Dendritic cell treated with granulocyte-macrophage colony-stimulating factor and Interleukin-4, amounts not matched to agents 40 ng/mL and 50 ng/mL, for 4 days (primary cell): ENCODE measurements at regions not wholly inside any gene's neighbourhood (a gene's known extent, or its start where the extent isn't known, plus 50 kb on each side); places are given as distances from the start of the nearest gene placed in this dataset.
"Not testable (repeated sequence)": the region's sequence is repeated elsewhere in the genome, so short reads cannot be mapped to it uniquely, and the experiment has no call there.

Source experiments
- H3K27ac Mint-ChIP-seq: one replicate; pipeline ENCODE4 v1.8.0; 2022; ENCODE audit warnings: mild to moderate bottlenecking, mixed read lengths
- H3K27me3 Mint-ChIP-seq: one replicate; pipeline ENCODE4 v1.8.0; 2022; ENCODE audit warnings: mild to moderate bottlenecking, mixed read lengths
- H3K36me3 Mint-ChIP-seq: one replicate; pipeline ENCODE4 v1.8.0; 2022; ENCODE audit warnings: low read depth, mixed read lengths
- H3K4me1 Mint-ChIP-seq: one replicate; pipeline ENCODE4 v1.8.0; 2022; ENCODE audit warnings: low read depth, mixed read lengths
- H3K4me3 Mint-ChIP-seq: one replicate; pipeline ENCODE4 v1.8.0; 2022; ENCODE audit warnings: mild to moderate bottlenecking, moderate library complexity, mixed read lengths
- H3K9me3 Mint-ChIP-seq: one replicate; pipeline ENCODE4 v1.8.0; 2022; ENCODE audit warnings: mixed read lengths
- intact Hi-C: fragments of 100-400 bp; cut with micrococcal nuclease; formaldehyde crosslinking; loops from one replicate; pipeline ENCODE4 v1.15.0; 2022

DNA sequence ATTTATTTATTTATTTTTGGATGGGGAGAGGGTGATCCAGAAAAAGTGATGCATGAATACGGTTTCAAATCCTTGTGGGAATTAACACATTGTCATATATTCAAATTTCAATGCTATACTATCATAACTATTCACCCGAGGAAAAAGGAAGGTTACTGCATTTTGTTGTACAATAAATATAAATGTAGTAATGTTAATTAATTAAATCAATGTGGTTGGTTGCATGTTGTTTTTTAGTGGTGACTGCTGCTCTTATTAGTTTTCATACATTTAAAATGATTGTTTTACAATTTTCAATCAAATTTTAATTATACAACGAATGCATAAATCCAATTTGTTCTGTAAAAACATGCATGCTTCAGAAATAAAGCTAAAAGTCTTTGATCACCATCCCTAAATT is 180.5 kb downstream of the ZFP64 start:
- Mint-ChIP-seq H3K4me1 (no peaks in the 10 kb centered on the region), H3K9me3 (peaks cover 10% of the 10 kb centered on the region), H3K27ac (no peak overlapping the region), H3K27me3 (no peaks in the 10 kb centered on the region), H3K36me3 (no peaks in the 10 kb centered on the region), H3K4me3 (no peak overlapping the region)
- intact Hi-C loops = no loop called here

DNA sequence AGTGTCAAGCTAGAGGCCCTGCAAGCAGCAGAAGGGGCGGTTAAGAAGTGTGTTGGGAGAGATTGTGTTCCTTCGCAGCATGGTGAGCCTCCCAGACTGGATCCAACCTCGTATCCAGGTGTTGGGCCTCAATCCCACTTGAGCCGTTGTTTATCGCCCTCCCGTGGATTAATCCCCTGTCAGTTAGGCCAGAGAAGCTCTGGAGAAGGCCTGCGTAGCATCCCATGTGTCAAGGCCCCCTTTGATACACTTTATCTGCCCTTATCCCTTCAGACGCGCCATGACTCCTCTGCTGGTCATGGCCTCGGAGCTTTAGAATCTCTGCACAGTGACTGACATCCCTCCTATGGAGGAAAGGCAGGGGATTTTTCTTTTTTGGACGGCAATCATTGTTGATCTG is 181.0 kb downstream of the ZFP64 start:
- no peak overlapping the region for H3K27ac Mint-ChIP-seq
- H3K4me1 Mint-ChIP-seq = peaks cover under 1% of the 10 kb centered on the region
- H3K9me3 Mint-ChIP-seq = peaks cover 10% of the 10 kb centered on the region
- no peaks in the 10 kb centered on the region for H3K27me3 Mint-ChIP-seq
- H3K36me3 Mint-ChIP-seq = no peaks in the 10 kb centered on the region
- intact Hi-C loops = no loop called here
- no peak overlapping the region for H3K4me3 Mint-ChIP-seq

DNA sequence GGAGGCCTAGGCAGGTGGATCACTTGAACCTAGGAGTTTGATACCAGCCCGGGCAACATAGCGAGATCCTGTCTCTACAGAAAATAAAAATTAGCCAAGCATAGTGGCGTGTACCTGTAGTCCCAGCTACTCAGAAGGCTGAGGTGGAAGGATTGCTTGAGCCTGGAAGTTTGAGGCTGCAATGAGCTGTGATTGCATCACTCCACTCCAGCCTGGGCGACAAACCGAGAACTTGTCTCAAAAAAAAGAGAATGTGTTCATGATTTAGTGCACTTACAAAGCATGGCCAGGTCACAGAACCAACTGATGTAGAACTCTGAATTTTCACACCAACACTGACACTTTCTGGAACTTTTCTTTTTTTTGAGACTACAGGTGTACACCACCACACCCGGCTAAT is 182.7 kb downstream of the ZFP64 start:
- no peak overlapping the region for H3K4me3 Mint-ChIP-seq

DNA sequence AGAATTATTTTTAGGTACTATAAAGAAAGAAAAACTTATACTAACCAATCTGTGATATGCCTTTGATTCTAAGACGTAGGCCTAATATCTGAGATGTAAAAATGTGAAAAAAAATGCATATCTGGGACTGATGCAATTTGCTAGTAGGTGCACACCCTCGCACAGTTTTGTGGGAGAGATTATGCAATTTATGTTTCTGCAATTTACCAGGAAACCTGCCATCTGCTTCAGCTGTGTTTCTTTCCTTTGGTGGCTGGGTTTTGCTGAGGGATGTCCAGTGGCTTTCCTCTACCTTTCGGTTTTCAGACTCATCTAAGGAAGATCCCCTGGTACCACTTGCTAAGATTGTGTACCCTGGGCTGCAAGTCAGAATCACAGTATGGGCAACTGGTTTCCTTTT is 186.9 kb downstream of the ZFP64 start:
- Mint-ChIP-seq H3K9me3 (no peaks in the 10 kb centered on the region), H3K27ac (no peak overlapping the region), H3K27me3 (no peaks in the 10 kb centered on the region), H3K4me3 (no peak overlapping the region), H3K36me3 (no peaks in the 10 kb centered on the region), H3K4me1 (peaks cover 9% of the 10 kb centered on the region)
- intact Hi-C loops = no loop called here

More for the DNA sequence above, 182.7 kb downstream of the ZFP64 start:
- Mint-ChIP-seq H3K27me3 (no peaks in the 10 kb centered on the region), H3K4me1 (peaks cover 9% of the 10 kb centered on the region), H3K27ac (no peak overlapping the region), H3K36me3 (no peaks in the 10 kb centered on the region), H3K9me3 (peaks cover 10% of the 10 kb centered on the region)
- intact Hi-C loops = no loop called here

DNA sequence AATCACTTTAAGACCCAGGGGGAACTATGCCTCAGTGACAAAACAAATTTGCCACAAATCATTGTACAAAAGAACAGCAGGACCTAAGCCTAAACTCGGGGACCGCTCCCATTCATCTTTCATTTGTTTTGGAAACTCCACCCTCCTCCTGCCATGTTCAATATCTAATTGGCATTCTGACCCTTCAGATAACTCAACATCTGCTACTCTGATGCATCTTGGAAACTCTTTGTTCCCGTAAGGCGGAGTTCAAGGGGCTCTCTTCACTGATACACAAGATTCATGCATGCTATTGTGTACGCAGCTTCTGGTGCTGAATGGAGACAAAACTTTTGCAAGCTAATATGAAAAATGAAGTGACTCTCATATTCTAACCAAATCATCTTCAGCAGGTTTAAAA is 187.6 kb downstream of the ZFP64 start:
- no peak overlapping the region for H3K4me3 Mint-ChIP-seq
- intact Hi-C loops = no loop called here
- H3K27ac Mint-ChIP-seq = no peak overlapping the region
- no peaks in the 10 kb centered on the region for H3K27me3 Mint-ChIP-seq
- no peaks in the 10 kb centered on the region for H3K9me3 Mint-ChIP-seq
- no peaks in the 10 kb centered on the region for H3K36me3 Mint-ChIP-seq
- H3K4me1 Mint-ChIP-seq = peaks cover 9% of the 10 kb centered on the region

DNA sequence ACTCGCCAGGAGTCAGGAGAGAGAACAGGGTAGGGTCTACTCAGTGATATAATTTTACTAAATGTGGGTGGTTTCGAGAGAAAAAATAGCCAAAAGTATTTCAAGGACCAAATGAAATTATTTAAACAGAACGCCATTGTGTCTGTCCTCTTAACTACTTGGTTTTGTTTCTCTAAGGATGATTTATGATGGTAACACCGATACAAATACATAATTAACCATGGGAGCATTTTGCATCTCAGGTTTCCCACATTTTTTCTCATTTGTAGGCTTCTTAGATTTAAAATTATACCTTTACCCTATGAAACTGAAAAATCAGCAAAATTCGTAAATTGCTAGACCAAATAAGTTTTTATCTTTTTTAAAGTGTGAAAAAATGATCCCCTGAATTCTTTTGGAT is 188.2 kb downstream of the ZFP64 start:
- Mint-ChIP-seq H3K4me1 (peaks cover 9% of the 10 kb centered on the region), H3K27ac (no peak overlapping the region), H3K4me3 (no peak overlapping the region), H3K9me3 (peaks cover 2% of the 10 kb centered on the region), H3K36me3 (no peaks in the 10 kb centered on the region), H3K27me3 (no peaks in the 10 kb centered on the region)
- intact Hi-C loops = no loop called here

DNA sequence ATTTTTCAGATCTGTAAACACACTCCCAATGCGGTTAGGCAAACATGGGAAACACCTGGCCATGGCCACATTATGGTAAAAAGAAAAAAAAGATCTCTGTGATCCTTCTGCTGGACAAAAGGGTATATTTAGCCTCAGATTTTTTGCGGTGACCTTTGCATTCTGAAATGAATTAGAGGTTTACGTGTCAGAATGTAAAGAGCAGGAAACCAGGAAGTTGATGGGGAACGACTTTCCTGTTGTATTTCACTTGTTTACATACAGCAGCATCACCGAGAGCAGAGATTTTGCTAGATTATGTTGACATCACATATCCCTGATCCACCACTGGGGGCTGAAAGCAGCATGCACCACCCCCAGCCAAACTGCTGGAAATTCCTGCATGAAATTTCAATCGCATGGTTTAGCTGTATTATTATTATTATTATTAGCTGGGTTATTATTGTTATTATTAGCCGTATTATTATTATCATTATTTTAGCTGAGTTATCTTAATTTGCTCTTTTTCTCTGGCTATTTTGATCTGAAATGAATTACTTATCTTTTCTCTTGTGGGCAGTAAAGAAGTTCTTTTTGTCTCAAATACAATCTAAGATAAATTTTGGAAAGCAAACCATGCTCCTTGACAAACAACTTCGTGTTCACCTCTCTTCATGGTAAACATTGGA is 189.4 kb downstream of the ZFP64 start:
- peaks cover 18% of the 10 kb centered on the region for H3K4me1 Mint-ChIP-seq
- H3K9me3 Mint-ChIP-seq = peaks cover 8% of the 10 kb centered on the region
- intact Hi-C loops = no loop called here
- no peaks in the 10 kb centered on the region for H3K27me3 Mint-ChIP-seq
- no peak overlapping the region for H3K4me3 Mint-ChIP-seq
- no peaks in the 10 kb centered on the region for H3K36me3 Mint-ChIP-seq
- no peak overlapping the region for H3K27ac Mint-ChIP-seq

DNA sequence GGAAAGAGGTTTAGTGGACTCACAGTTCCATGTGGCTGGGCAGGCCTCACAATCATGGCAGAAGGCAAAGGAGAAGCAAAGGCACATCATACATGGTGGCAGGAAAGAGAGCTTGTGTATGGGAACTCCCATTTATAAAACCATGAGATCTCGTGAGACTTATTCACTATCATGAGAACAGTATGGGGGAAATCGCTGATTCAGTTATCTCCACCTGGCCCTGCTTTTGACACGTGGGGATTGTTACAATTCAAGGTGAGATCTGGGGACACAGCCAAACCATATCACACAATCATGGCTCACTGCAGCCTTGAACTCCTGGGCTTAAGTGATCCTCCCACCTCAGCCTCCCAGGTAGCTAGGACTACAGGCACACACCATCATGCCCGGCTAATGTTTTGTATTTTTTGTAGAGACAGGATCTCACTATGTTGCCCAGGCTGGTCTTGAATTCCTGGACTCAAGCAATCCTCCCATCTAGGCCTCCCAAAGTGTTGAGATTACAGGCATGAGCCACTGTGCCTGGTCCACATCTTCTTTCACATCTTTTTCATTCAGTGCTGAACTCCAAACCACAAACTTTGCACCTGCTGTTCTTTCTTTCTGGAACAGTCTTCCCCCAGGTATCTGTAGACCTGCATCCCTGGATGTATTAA is 194.2 kb downstream of the ZFP64 start:
- H3K4me3 Mint-ChIP-seq, H3K9me3 Mint-ChIP-seq, H3K4me1 Mint-ChIP-seq, H3K27ac Mint-ChIP-seq, intact Hi-C loops, H3K27me3 Mint-ChIP-seq, H3K36me3 Mint-ChIP-seq: not testable (repeated sequence)

DNA sequence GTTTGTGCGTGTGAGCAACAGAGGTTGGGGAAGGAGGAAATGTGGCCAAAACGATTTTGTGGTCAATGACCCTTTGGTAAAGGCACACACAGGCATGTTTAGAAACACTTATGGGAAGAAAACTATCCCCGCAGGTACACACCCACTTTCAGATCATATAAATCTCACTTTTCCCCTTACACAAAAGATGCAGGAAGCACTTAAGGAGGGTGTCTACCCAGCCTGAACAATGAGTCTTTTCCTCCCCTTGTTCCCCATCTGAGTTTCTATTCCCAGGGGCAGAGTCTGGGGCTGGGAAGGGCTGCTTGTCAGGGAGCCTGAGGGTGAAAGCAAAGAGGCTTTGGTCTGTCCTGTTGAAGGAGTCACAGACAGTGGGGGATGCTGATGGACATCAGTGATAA is 193.2 kb upstream of the SALL4 start:
- no peaks in the 10 kb centered on the region for H3K36me3 Mint-ChIP-seq
- H3K27ac Mint-ChIP-seq = no peak overlapping the region
- intact Hi-C loops = no loop called here
- H3K4me1 Mint-ChIP-seq = peaks cover 8% of the 10 kb centered on the region
- H3K27me3 Mint-ChIP-seq = no peaks in the 10 kb centered on the region
- peaks cover 8% of the 10 kb centered on the region for H3K9me3 Mint-ChIP-seq
- H3K4me3 Mint-ChIP-seq = no peak overlapping the region

DNA sequence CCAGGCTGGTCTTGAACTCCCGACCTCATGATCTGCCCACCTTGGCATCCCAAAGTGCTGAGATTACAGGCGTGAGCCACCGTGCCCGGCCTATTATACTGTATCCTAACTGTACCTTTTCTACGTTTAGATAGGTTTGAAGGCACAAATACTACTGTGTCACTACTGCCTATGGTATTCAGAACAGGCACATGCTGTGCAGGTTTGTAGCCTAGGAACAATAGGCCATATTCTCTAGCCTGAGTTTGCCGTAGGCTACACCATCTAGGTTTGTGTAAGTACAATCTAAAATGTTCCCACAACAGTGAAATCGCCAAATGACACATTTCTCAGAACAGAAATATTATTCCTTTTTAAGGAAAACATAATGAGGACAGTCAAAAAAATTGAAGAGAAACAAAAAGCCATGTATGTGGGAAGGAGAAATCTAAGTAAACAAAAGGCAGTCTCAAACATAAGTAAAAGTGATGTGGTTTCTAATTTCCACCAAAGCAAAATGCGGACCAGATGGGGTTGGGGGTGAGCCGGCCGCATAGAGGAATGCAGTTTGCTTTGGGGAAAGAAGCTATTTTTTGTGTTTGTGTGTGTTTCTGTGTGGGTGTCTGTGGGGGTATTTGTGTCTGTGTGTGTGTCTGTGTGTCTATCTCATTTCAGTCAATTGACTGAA is 192.6 kb upstream of the SALL4 start:
- H3K27ac Mint-ChIP-seq = no peak overlapping the region
- H3K36me3 Mint-ChIP-seq = no peaks in the 10 kb centered on the region
- H3K4me1 Mint-ChIP-seq = peaks cover 8% of the 10 kb centered on the region
- peaks cover 8% of the 10 kb centered on the region for H3K9me3 Mint-ChIP-seq
- no peaks in the 10 kb centered on the region for H3K27me3 Mint-ChIP-seq
- intact Hi-C loops = no loop called here
- no peak overlapping the region for H3K4me3 Mint-ChIP-seq

DNA sequence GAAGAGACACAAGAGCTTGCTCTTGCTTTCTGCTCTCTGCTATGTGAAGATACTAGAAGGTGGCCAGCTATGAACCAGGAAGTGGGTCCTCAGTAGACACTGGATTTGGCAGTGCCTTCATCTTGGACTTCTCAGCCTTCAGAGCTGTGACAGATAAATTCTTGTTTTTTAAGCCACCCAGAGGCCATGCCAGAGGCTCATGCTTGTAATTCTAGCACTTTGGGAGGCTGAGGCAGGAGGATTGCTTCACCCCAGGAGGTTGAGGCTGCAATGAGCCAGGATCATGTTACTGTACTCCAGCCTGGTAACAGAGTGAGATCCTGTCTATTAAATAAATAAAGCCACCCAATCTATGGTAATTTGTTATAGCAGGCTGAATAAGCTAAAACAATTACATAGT is 185.5 kb upstream of the SALL4 start:
- Mint-ChIP-seq H3K27ac (no peak overlapping the region), H3K27me3 (no peaks in the 10 kb centered on the region)

DNA sequence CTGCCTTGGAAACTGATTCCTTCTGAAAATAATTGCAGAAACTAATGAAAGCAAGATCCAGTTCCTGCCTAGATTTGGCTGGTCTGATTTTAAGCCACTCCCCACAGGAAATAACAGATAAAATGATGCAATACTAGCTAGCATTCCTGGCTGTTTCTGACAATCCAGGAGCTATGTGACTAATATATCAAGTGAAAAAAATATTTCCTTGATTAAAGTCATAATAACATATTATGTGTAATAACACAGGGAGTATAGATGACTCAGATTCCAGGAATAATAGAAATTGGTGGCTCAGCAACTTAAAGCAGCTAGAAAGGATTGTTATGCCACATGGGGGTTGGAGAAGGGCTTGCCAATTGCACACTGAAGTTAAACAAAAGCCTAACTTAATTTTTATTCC is 182.7 kb upstream of the SALL4 start:
- peak overlapping the region; percentile 30 for H3K27ac Mint-ChIP-seq
- no peaks in the 10 kb centered on the region for H3K36me3 Mint-ChIP-seq
- intact Hi-C loops = no loop called here
- H3K4me3 Mint-ChIP-seq = no peak overlapping the region
- no peaks in the 10 kb centered on the region for H3K9me3 Mint-ChIP-seq
- H3K27me3 Mint-ChIP-seq = no peaks in the 10 kb centered on the region
- H3K4me1 Mint-ChIP-seq = no peaks in the 10 kb centered on the region

More for the DNA sequence above, 185.5 kb upstream of the SALL4 start:
- H3K4me1 Mint-ChIP-seq = no peaks in the 10 kb centered on the region
- intact Hi-C loops = no loop called here
- no peak overlapping the region for H3K4me3 Mint-ChIP-seq
- no peaks in the 10 kb centered on the region for H3K9me3 Mint-ChIP-seq
- H3K36me3 Mint-ChIP-seq = no peaks in the 10 kb centered on the region

DNA sequence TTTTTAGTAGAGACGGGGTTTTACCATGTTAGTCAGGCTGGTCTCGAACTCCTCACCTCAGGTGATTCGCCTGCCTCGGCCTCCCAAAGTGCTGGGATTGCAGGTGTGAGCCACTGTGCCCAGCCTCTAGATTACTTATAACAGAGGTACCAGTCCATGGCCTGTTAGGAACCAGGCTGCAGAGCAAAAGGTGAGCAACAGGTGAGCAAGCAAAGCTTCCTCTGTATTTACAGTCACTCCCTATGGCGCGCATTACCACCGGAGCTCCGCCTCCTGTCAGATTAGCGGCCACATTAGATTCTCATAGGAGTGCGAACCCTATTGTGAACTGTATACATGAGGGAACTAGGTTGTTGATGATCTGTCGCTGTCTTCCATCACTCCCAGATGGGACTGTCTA is 178.0 kb upstream of the SALL4 start:
- Mint-ChIP-seq H3K9me3 (peaks cover 9% of the 10 kb centered on the region), H3K27ac (no peak overlapping the region), H3K36me3 (no peaks in the 10 kb centered on the region), H3K4me1 (no peaks in the 10 kb centered on the region), H3K4me3 (no peak overlapping the region), H3K27me3 (no peaks in the 10 kb centered on the region)
- intact Hi-C loops = no loop called here

DNA sequence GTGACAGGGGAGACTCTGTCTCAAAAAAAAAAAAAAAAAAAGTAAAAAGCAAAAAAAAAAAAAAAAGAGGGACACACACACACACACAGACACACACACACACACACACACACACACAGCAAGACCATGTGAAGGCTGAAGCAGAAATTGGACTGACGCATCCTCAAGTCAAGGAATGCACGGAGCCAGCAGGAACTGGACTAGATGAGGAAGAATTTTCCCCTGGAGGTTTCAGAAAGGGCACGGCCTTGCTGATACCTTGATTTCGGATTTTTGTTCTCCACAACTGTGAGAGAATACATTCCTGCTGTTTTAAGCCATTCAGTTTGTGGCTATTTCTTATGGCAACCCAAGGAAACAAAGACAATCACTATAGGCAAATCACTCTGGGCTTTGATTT is 176.9 kb upstream of the SALL4 start:
- H3K4me1 Mint-ChIP-seq = no peaks in the 10 kb centered on the region
- peaks cover 9% of the 10 kb centered on the region for H3K9me3 Mint-ChIP-seq
- H3K36me3 Mint-ChIP-seq = no peaks in the 10 kb centered on the region
- H3K27ac Mint-ChIP-seq = no peak overlapping the region
- intact Hi-C loops = no loop called here
- H3K4me3 Mint-ChIP-seq = no peak overlapping the region
- no peaks in the 10 kb centered on the region for H3K27me3 Mint-ChIP-seq
